Ishikawa (cell line): ENCODE measurements at regions not wholly inside any gene's neighbourhood (a gene's known extent, or its start where the extent isn't known, plus 50 kb on each side); places are given as distances from the start of the nearest gene placed in this dataset.

Experiments
- CEBPB ChIP-seq: IDR thresholded peaks from 2 replicates; pipeline ENCODE4 v1.6.1; 2012
- FOXM1 ChIP-seq: IDR thresholded peaks from 2 replicates; pipeline ENCODE4 v1.6.1; 2012; ENCODE audit warnings: low read depth, borderline replicate concordance
- TAF1 ChIP-seq: IDR thresholded peaks from 2 replicates; pipeline ENCODE4 v1.6.1; 2012; ENCODE audit warnings: low read depth, mild to moderate bottlenecking
- TCF12 ChIP-seq: IDR thresholded peaks from 2 replicates; pipeline ENCODE4 v1.6.1; 2012; ENCODE audit warnings: low read depth
- YY1 ChIP-seq: IDR thresholded peaks from 2 replicates; pipeline ENCODE4 v1.6.1; 2012; ENCODE audit warnings: low read depth
- TF ChIP-seq, protein P1 (sequence below): IDR thresholded peaks from 2 replicates; pipeline ENCODE4 v1.6.1; 2012
- TF ChIP-seq, protein P2 (sequence below): IDR thresholded peaks from 2 replicates; pipeline ENCODE4 v1.6.1; 2012; ENCODE audit warnings: low read depth, mild to moderate bottlenecking

DNA sequence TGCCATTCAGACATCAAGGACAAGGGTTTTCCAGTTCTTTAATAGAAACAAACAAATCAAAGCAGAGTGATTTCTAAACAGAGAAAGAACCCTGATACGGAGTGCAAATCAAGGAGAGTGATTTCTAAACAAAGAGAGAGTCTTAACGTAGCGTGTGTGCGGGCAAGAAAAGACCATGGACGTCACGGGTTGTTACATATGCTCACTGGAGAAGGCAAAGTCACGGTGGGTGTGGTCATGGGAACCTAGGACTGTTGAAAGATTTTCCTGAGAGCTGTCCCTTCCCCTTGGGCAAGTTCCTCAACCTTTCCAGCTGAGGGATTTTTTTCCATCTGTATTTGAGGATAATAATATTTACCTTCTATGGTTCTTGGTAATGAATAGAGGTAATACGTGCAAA, 95.0 kb upstream of the SLC34A2 start:
- TF ChIP-seq FOXM1 (no peak), YY1 (no peak), TAF1 (no peak), CEBPB (no peak), TCF12 (no peak)
- TF ChIP-seq, protein P1, sequence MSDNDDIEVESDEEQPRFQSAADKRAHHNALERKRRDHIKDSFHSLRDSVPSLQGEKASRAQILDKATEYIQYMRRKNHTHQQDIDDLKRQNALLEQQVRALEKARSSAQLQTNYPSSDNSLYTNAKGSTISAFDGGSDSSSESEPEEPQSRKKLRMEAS: no peak
- TF ChIP-seq, protein P2, sequence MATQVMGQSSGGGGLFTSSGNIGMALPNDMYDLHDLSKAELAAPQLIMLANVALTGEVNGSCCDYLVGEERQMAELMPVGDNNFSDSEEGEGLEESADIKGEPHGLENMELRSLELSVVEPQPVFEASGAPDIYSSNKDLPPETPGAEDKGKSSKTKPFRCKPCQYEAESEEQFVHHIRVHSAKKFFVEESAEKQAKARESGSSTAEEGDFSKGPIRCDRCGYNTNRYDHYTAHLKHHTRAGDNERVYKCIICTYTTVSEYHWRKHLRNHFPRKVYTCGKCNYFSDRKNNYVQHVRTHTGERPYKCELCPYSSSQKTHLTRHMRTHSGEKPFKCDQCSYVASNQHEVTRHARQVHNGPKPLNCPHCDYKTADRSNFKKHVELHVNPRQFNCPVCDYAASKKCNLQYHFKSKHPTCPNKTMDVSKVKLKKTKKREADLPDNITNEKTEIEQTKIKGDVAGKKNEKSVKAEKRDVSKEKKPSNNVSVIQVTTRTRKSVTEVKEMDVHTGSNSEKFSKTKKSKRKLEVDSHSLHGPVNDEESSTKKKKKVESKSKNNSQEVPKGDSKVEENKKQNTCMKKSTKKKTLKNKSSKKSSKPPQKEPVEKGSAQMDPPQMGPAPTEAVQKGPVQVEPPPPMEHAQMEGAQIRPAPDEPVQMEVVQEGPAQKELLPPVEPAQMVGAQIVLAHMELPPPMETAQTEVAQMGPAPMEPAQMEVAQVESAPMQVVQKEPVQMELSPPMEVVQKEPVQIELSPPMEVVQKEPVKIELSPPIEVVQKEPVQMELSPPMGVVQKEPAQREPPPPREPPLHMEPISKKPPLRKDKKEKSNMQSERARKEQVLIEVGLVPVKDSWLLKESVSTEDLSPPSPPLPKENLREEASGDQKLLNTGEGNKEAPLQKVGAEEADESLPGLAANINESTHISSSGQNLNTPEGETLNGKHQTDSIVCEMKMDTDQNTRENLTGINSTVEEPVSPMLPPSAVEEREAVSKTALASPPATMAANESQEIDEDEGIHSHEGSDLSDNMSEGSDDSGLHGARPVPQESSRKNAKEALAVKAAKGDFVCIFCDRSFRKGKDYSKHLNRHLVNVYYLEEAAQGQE: no peak
